Breast epithelium (tissue), 3 donors: ENCODE measurements at regions not wholly inside any gene's neighbourhood (a gene's known extent, or its start where the extent isn't known, plus 50 kb on each side); places are given as distances from the start of the nearest gene placed in this dataset.

Source experiments
- POLR2AphosphoS5 ChIP-seq, 3 donors: sonication (generic); formaldehyde crosslinking; IDR thresholded peaks; one replicate each; pipeline ENCODE4 v1.6.1; 2017; ENCODE audit warnings: antibody characterized with exemption in 3 of 3
- TF ChIP-seq, protein P1 (sequence below), 3 donors: fragments of 450-650 bp; IDR thresholded peaks; one replicate each; pipeline ENCODE4 v1.5.1; 2016 to 2017; ENCODE audit warnings: antibody characterized with exemption in 3 of 3, mild to moderate bottlenecking in 3 of 3, moderate library complexity in 3 of 3

DNA sequence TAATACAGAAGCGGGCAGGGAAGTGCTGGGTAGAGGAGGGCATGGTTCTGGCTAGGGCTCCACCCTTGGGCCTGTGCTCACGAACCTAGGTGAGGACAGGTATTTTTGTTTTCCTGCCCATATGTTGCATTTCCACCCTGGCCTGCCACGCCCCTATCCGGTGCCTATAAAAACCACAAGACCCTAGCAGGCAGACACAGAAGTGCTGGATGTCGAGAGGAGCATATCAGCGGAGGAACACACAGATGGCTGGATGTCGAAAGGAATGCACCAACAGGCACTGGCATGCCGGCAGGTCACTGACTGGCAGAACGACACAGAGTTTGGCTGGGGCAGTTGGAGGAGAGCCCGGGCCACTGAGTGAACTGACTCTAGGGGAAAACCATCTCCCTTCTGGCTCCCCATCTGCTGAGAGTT, 316.6 kb upstream of the BOD1L1 start:
- TF ChIP-seq POLR2AphosphoS5 (IDR thresholded peaks at IDR 0.05) = no peak
- TF ChIP-seq, protein P1, sequence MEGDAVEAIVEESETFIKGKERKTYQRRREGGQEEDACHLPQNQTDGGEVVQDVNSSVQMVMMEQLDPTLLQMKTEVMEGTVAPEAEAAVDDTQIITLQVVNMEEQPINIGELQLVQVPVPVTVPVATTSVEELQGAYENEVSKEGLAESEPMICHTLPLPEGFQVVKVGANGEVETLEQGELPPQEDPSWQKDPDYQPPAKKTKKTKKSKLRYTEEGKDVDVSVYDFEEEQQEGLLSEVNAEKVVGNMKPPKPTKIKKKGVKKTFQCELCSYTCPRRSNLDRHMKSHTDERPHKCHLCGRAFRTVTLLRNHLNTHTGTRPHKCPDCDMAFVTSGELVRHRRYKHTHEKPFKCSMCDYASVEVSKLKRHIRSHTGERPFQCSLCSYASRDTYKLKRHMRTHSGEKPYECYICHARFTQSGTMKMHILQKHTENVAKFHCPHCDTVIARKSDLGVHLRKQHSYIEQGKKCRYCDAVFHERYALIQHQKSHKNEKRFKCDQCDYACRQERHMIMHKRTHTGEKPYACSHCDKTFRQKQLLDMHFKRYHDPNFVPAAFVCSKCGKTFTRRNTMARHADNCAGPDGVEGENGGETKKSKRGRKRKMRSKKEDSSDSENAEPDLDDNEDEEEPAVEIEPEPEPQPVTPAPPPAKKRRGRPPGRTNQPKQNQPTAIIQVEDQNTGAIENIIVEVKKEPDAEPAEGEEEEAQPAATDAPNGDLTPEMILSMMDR (IDR thresholded peaks at IDR 0.05) = no peak
